ENCODE measurements at regions not wholly inside any gene's neighbourhood (a gene's known extent, or its start where the extent isn't known, plus 50 kb on each side); places are given as distances from the start of the nearest gene placed in this dataset.

- no peak for TF ChIP-seq EZH2 (IDR thresholded peaks at IDR 0.05; ENCODE audit: insufficient read depth, poor library complexity, severe bottlenecking)
- TF ChIP-seq EZH2phosphoT487 (IDR thresholded peaks at IDR 0.05; ENCODE audit: insufficient read depth, low read depth): no peak
Observed at GRCh38 chr12:75756111-75756510, 244.7 kb upstream of the KRR1 start.
